Esophagus squamous epithelium (tissue), 5 donors: ENCODE measurements at regions not wholly inside any gene's neighbourhood (a gene's known extent, or its start where the extent isn't known, plus 50 kb on each side); places are given as distances from the start of the nearest gene placed in this dataset.

Experiments
- DNase-seq: peaks from one replicate; lab custom pipeline; 2025; lab: John Stamatoyannopoulos, UW
- H3K27ac ChIP-seq, 4 donors: fragments of 200-600 bp; sonication (generic); one replicate each; pipeline ENCODE4 v1.5.1; 2016 to 2019; ENCODE audit warnings: mild to moderate bottlenecking in 1 of 4
- H3K27me3 ChIP-seq, 4 donors: fragments of 200-600 bp; sonication (generic); 1 replicate in 3 of 4; 2 replicates in 1 of 4; pipeline versions ENCODE4 v1.5.1 to v1.6.0; 2017 to 2021; ENCODE audit warnings: antibody characterized with exemption in 1 of 4
- H3K36me3 ChIP-seq, 3 donors: fragments of 200-600 bp; sonication (generic); one replicate each; pipeline ENCODE4 v1.5.1; 2016 to 2019
- H3K4me1 ChIP-seq, 3 donors: fragments of 200-600 bp; sonication (generic); one replicate each; pipeline ENCODE4 v1.5.1; 2017 to 2019
- H3K4me3 ChIP-seq, 4 donors: fragments of 200-600 bp; sonication (generic); 1 replicate in 3 of 4; 2 replicates in 1 of 4; pipeline ENCODE4 v1.5.1; 2016 to 2019; ENCODE audit warnings: mild to moderate bottlenecking in 2 of 4, moderate library complexity in 1 of 4
- H3K9me3 ChIP-seq, 3 donors: fragments of 200-600 bp; sonication (generic); one replicate each; pipeline ENCODE4 v1.5.1; 2016 to 2019
- POLR2A ChIP-seq, 4 donors: fragments of 450-650 bp; IDR thresholded peaks; one replicate each; pipeline ENCODE4 v1.6.1; 2017; ENCODE audit warnings: antibody characterized with exemption in 4 of 4, mild to moderate bottlenecking in 4 of 4, moderate library complexity in 3 of 4
- WGBS, 2 donors: methylation state at CpG; one replicate each; pipeline ENCODE4 v1.1.5; 2018; 5-methylcytosine and 5-hydroxymethylcytosine counted together
- intact Hi-C: fragments of 100-400 bp; cut with DNase I; formaldehyde crosslinking; loops from one replicate; pipeline ENCODE4 v1.15.0; 2022
- TF ChIP-seq, protein P1 (sequence below), 6 experiments: fragments of 450-650 bp in 4 of 6; fragments of 200-600 bp in 2 of 6; sonication (generic) in 2 of 6; IDR thresholded peaks; one replicate each; pipeline ENCODE4 v1.5.1; 2016 to 2019; ENCODE audit warnings: antibody characterized with exemption in 6 of 6, mild to moderate bottlenecking in 4 of 6, moderate library complexity in 4 of 6
- donor health status: DM: yes; HTN: yes; CAD: no.

DNA sequence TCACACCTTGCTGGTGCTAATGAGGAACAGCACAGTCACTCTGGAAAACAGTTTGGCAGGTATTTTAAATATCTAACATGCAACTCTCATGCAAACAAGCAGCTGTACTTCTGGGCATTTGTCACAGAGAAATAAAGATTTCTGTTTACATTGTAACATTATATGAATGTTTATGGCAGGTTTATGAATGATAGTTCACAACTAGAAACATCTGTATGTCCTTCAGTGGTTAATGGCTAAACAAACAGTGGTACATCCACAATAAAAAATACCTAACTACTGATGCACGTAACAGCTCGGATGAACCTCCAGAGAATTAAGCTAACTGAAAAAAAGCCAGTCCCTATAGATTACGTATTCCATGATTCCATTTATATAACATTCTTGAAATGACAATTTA lies 109.6 kb downstream of the GPR37 start:
- Histone ChIP-seq H3K27me3 (no peaks in the 10 kb centered on the region), H3K4me3 (no peak overlapping the region), H3K4me1 (no peaks in the 10 kb centered on the region), H3K27ac (no peak overlapping the region), H3K36me3 (no peaks in the 10 kb centered on the region), H3K9me3 (no peaks in the 10 kb centered on the region)
- TF ChIP-seq, protein P1, sequence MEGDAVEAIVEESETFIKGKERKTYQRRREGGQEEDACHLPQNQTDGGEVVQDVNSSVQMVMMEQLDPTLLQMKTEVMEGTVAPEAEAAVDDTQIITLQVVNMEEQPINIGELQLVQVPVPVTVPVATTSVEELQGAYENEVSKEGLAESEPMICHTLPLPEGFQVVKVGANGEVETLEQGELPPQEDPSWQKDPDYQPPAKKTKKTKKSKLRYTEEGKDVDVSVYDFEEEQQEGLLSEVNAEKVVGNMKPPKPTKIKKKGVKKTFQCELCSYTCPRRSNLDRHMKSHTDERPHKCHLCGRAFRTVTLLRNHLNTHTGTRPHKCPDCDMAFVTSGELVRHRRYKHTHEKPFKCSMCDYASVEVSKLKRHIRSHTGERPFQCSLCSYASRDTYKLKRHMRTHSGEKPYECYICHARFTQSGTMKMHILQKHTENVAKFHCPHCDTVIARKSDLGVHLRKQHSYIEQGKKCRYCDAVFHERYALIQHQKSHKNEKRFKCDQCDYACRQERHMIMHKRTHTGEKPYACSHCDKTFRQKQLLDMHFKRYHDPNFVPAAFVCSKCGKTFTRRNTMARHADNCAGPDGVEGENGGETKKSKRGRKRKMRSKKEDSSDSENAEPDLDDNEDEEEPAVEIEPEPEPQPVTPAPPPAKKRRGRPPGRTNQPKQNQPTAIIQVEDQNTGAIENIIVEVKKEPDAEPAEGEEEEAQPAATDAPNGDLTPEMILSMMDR (IDR thresholded peaks at IDR 0.05), result no peak
- no peak for TF ChIP-seq POLR2A (IDR thresholded peaks at IDR 0.05)
- intact Hi-C loops, result no loop called here
- DNase-seq, result no peak
- WGBS, 2 donors, result 66 to 82% methylated on average over 3 of the region's 3 CpGs

DNA sequence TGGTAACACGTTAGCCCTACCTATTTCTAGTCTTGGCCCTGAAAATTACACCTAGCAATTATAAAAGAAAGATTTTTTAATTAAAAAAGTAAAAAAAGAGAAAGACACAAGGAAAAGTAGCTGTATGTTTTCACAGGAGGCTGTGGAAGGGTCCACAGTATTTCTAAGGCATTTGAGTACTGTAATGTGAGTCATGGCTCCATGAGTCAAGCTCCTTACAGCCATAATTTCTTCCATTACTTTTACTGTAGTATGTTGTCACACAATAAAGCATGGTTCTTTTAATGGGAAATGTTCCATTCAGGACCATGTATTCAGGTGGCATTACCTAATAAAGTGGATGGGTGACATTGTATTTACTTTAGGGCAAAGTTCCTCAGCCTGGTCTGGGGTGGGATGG lies 113.4 kb downstream of the GPR37 start:
- no peaks in the 10 kb centered on the region for H3K36me3 ChIP-seq
- intact Hi-C loops, result no loop called here
- H3K27me3 ChIP-seq, result no peaks in the 10 kb centered on the region
- DNase-seq, result no peak
- no peaks in the 10 kb centered on the region for H3K4me1 ChIP-seq
- no peak for TF ChIP-seq POLR2A (IDR thresholded peaks at IDR 0.05)
- TF ChIP-seq, protein P1 (IDR thresholded peaks at IDR 0.05), result no peak
- no peak overlapping the region for H3K4me3 ChIP-seq
- H3K9me3 ChIP-seq, result no peaks in the 10 kb centered on the region
- no peak overlapping the region for H3K27ac ChIP-seq
- 75 to 77% methylated on average over 1 of the region's 1 CpG for WGBS, 2 donors

DNA sequence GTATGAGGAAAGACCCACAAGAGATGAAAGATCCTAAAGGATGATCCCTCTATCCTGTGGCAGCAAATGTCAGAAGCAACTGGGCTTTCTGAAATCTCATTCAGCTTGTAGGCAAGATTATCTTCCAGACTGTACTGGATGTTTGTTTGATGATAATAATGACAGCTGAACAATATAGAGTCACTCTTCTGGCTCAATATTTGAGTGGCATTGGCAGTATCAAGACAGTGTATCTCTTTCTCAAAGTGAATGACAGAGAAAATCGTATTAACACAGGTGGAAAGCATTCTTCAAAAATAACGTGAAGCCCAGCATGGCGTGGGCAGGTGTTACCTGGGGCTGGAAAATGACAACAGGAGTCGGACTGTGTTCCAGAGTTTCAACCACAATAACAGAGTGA lies 114.5 kb downstream of the GPR37 start:
- no peak for DNase-seq
- H3K27ac ChIP-seq, result no peak overlapping the region
- 72 to 82% methylated on average over 4 of the region's 4 CpGs for WGBS, 2 donors

DNA sequence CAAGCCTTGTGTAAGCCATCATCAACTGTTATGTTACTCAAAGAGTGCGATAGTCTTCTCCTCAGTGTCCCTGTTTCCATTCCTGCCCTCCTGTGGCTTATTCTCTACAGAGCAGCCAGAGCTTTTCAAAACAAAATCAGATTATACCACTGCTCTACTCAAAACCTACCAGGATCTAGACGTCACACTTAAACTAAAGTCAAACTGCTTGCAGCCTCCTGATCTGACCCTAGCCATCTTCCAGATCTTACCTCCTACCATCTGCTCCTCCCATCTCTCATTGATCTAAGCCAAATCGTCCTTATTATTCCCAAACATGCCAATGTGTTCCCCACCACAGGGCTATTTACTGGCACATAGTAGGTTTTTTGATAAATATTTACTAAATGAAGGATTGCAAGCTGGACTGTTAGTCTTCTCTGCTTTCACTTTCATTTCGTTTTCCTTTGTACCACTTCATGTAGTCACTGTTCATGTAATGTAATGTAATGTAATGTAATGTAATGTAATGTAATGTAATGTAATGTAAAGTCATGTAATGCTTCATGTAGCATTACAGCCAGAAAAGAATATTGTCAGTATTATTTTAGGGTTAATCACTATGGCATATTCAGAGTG lies 116.1 kb downstream of the GPR37 start:
- WGBS, 2 donors, result 46 to 52% methylated on average over 4 of the region's 4 CpGs
- no peaks in the 10 kb centered on the region for H3K4me1 ChIP-seq
- intact Hi-C loops, result no loop called here
- H3K4me3 ChIP-seq, result peak overlapping the region in 1 of 4 donors; percentile 33
- no peaks in the 10 kb centered on the region for H3K27me3 ChIP-seq
- no peak overlapping the region for H3K27ac ChIP-seq
- TF ChIP-seq POLR2A (IDR thresholded peaks at IDR 0.05), result no peak
- TF ChIP-seq, protein P1 (IDR thresholded peaks at IDR 0.05), result no peak
- H3K9me3 ChIP-seq, result no peaks in the 10 kb centered on the region
- no peaks in the 10 kb centered on the region for H3K36me3 ChIP-seq
- no peak for DNase-seq

More for the DNA sequence above, 114.5 kb downstream of the GPR37 start:
- TF ChIP-seq, protein P1 (IDR thresholded peaks at IDR 0.05), result no peak
- no peak for TF ChIP-seq POLR2A (IDR thresholded peaks at IDR 0.05)
- intact Hi-C loops, result no loop called here
- Histone ChIP-seq H3K4me1 (no peaks in the 10 kb centered on the region), H3K36me3 (no peaks in the 10 kb centered on the region), H3K27me3 (no peaks in the 10 kb centered on the region), H3K9me3 (no peaks in the 10 kb centered on the region), H3K4me3 (no peak overlapping the region)

DNA sequence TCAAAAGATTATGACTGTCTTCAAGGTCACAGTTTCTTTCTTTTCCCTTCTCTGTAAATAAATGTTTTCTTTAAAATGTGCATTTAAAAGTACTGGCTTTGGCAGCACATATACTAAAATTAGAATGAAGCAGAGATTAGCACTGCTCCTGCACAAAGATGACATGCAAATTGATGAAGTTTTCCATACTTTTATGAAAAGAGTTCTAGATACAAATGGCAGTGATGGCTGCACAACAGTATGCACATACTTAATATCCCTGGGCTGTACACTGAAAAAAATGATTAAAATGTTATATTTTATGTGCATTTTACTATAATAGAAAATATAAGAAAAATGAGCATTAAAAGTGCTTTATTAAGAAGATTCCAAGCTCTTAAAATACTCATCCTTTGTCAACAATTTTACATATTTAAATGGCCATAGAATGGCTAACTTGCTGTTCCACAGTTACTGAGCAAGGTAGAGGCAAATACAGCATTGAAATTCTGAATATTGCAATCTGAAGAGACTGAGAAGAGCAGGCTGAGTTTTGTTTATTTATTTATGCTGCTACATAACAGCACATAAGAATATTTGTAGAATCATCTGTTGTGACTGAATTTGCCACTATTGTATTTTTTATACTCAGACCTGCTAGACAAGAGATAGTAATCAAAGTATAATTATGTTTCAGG lies 117.8 kb downstream of the GPR37 start:
- H3K36me3 ChIP-seq, result no peaks in the 10 kb centered on the region
- no peak overlapping the region for H3K4me3 ChIP-seq
- no peaks in the 10 kb centered on the region for H3K4me1 ChIP-seq
- H3K27me3 ChIP-seq, result no peaks in the 10 kb centered on the region
- H3K27ac ChIP-seq, result no peak overlapping the region
- no peaks in the 10 kb centered on the region for H3K9me3 ChIP-seq
- no peak for TF ChIP-seq POLR2A (IDR thresholded peaks at IDR 0.05)
- TF ChIP-seq, protein P1 (IDR thresholded peaks at IDR 0.05), result no peak
- intact Hi-C loops, result no loop called here
- DNase-seq, result no peak
